Inflammatory macrophage (primary cell): ENCODE measurements at regions not wholly inside any gene's neighbourhood (a gene's known extent, or its start where the extent isn't known, plus 50 kb on each side); places are given as distances from the start of the nearest gene placed in this dataset.

Experiments used
- DNase-seq, 2 donors: peaks; one replicate each; pipeline ENCODE4 v3.0.0-alpha.2; 2020 to 2022

DNA sequence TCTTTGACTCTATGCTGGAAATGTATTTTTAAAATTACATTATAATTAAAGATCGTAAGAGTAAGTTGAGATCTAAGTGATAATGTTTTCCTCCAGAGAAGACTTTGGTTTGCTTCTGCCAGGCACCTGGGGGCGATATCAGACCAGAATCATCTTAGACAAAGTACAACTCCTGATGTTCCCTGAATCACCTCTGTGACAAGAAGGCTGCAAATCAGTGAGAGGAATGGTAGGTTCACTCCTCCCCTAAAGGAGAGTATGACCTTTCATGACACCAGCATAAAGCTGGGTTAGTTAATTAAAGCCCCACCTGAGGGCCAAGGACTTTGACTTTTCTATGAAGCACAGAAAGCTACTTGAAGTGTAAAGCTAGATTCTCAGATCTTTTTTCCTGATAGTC lies 114.4 kb upstream of the DTNA start:
- no peak for DNase-seq

DNA sequence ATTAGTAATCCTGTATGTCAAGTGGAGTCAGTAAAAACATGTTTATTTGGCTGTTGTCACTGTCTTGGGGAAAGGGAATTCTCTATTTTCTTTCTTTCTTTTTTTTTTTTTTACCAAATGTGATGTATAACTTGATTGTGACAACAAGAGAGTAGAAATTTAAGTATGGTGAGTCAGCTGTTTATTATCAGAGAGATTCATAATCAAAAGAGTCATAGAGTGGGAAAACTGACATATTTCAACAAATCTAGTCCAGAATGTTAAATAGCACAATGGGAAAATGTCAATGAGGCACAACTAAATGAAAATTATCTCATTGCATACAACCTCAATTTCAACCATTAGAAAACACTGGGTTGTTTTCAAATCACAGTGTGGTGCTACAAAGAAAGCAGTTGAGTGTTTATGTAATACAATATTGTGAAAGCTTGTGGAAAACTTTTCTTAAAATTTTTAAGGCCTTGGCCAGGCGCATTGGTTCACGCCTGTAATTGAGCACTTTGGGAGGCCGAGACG lies 111.9 kb upstream of the DTNA start:
- no peak for DNase-seq

DNA sequence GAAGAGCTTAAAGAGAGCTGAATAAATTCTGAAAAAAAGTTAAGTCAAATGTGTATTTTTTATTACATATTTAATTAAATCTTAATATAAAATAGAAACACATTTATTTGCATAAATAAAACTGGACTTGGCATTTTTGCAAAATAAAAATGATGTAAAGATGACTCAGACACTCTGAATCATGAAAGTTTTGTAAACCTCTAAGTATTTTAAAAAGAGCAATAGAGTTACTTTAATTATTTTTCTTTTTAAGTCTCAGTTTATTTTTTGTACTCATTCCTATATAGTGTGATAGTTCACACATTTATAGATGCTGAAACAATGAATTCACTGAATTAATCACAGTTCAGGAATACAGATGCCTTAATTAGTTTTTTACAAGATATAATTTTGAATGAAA lies 109.9 kb upstream of the DTNA start:
- DNase-seq = no peak

DNA sequence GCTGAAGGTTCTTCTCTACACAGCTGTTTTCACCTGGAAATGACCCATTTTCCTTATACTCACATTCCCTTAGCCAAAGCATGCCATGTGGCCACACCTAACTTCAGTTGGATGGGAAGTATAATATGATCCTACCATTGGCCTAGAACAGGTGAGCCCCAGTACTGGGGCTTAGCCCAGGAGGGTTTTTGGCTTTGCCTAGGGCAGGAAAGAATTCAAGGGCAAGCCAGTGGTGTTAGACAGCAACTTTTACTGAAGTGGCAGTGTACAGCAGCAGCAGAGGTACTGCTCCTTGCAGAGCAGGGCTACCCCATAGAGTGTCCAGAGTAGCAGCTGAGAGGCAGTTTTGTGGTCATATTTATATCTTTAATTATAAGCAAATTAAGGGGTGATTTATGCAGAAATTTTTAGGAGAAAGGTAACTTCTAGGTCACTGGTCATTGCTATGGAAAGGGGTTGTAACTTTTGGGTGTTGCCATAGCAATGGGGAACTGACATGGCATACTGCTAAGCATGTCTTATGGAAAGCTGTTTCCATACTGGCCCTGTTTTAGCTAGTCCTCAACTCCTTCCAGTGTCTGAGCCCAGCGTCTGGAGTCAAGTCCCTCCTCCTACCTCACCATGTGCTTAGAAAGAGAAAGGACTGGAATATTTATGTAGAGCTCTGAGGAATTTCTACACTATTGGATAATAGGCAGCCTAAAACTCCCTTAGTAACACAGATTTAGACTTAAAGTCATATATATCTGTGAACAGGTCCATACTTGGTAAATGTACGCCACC lies 109.0 kb upstream of the DTNA start:
- DNase-seq = no peak

DNA sequence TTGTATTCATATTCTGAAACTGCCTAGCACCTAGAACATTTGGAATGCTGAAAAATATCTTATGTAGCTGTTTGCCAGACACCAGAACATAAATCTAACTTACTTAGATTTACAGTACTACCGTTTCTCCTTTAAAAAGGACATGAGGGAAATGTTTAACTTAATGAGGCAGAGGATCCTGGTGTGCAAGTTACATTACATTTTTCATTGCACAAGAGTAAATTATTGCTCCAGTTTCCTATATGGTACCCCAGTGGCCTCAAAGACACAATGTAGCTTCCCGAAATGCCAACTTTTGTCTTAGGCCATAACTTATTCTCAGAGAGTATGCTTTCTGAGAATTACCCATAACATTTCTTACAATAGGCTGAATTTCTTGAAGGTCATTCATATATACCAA lies 105.5 kb upstream of the DTNA start:
- peak in 1 of 2 donors; percentile 35 for DNase-seq

DNA sequence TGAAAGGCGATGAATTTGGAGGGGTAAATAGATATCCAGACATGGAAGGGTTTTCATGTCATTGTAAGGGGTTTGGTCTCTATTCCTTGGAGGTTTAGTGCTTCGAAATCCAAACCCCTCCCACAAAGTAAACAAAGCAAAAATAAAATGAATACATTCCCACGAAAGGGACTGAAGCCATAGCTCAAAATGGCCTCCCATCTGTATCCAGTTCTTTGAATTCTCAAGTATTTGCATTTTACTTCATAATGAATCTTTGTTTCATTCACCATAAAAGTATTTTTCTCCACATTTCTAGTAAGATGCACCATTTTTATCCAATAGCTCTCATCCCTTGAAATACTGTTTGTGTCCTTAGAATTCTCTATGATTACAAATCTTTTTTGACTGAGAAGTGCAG lies 103.2 kb upstream of the DTNA start:
- DNase-seq = no peak

DNA sequence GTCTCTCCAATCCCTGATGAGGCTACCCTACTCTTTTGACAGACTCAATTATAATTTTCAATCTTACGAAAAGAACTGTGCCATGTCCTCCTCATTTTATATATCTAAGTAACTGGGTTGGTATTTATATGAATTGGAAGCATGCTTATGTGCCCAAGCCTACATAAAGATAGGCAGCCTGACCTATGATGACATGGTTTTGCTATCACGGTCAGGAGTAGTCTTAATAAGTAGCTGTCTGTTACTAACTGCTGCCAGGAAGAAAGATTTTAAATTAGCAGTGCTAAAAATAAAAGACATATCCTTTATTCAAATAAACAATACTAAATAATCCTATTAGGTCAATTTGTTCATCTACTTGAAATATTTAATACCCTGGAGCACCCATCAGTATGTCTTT lies 102.0 kb upstream of the DTNA start:
- DNase-seq = no peak

DNA sequence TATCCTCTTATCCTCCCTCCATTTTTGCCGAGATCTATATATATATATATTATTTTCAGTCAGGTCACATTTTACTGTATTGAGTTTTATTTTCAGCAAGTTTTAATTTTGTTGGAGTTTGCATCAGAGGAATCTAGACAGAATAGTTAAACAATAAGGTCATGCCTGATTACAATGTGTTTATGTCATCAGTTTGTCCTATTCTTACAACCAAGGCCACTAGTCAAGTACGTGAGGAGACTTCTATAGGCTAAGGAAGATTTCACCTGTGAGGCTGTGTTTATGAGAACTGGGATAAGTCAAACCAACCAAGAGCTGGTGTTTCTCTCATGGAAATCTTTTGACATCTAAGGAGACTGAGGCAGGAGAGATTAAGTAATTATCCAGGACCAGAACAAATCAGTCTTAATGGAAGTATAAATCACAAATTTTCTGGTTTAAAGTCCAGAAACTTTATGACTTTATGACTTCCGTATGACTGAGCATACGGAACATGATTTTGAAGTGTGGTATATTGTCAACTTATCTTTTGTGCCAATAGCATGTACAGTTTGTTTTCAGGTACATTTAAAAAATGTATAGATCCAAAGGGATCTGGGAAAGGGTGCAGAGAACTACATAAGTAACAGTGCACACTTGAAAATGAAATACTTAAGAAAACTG lies 100.0 kb upstream of the DTNA start:
- no peak for DNase-seq

DNA sequence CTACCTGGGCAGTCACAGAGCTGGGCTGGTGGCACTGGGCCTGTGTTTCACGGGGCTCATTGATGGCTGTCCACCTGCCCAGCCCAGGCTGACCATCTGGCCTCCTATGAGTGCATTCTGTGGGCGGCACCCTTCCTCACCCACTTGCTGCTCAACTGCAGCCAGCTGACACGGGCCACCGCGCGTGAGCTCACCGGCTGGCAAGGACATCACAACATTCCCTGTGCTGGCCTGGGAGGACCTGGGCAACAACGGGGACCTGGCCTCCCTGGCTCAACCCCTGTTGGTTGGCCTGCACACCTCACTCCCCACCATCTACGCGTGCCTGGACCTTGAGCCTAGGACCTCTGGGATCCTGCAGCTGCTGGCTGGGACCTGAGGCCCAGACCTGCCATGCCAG lies 98.2 kb upstream of the DTNA start:
- no peak for DNase-seq

DNA sequence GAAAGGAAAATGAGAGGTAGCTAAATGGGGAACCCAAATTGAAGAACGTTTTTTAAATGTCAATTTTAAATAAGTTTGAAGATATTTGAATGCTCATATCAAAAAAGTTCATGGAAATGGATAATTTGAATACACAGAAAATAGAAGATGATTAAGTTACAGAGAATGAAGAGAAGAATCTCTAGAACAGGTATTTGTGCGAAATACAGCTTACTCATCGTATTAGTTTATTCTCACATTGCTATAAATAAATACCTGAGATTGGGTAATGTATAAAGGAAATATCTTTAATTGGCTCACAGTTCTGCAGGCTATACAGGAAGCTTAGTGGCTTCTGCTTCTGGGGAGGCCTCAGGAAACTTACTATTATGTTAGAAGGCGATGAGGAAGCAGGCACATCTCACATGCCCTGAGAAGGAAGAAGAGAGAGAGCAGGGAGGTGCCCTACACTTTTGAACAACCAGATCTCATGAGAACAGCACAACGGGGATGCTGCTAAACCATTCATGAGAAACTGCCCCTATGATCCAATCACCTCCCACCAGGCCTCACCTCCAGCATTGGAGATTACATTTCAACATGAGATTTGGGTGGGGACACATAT lies 89.7 kb upstream of the DTNA start:
- no peak for DNase-seq

DNA sequence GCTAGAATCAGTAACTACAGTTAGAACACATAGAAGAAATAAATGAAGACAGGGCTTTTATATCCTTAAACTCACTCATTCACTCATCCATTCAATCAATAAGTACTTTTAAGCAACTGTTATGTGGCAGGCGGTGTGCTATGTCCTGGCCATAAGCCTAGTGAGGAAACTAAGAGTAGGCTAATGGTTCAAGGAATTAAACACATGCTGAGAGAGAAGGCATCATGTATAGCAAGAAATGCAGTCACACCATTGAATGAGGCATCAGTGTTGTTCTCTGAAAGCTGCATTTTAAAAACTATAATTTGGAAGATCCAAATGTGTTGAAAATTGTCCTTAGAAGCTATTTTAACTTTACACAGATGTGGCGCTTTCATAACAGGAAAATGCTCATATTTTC lies 86.5 kb upstream of the DTNA start:
- DNase-seq = no peak

DNA sequence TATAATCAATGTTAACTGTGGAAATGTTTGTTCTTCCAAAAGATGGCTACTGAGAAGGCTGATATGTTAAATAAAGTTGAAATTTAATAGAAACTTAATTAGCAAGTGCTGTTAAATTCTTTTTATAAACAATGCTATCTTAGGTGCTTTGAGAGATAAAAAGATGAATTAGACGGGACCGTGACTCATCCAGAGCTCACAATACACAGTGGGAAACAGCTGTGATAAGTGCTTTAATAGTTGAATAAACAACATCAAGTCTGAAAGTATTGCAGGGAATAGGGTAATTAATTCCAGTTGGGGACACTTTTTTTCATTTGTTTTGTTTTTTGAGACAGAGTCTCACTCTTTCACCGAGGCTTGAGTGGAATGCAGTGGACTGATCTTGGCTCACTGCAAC lies 85.5 kb upstream of the DTNA start:
- no peak for DNase-seq

DNA sequence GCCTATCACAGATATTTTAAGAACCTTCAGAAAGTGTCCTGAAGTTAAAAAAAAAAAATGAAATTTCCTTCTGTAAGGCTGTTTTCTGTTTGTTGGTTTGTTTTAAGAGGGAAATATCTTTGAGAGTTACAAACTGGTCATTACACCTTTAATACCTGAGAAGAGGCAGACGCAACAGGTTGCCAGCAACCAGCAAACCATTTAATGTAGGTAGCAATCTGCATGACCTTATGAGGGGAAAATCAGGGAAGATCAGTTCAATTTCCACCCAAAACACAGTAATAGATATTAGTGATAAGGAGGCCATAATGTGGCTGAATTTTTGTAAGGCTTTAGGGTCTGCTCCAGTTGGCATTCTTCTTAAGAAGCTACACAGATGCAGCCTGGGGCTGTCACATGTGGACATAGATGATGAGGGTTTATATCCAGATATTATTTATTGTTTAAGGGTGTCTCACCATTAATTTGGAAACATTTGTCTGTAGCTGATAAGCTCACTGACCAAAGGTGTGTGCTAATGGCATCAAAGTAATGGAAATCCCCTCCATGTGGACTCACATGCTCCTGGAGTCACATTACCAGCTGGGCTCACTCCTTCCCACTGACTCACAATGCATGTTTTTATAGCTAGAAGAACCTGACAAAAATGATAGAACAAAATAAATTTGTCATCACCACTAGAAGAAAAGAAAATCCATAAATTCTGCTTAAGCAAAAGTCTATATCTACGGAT lies 83.5 kb upstream of the DTNA start:
- no peak for DNase-seq

DNA sequence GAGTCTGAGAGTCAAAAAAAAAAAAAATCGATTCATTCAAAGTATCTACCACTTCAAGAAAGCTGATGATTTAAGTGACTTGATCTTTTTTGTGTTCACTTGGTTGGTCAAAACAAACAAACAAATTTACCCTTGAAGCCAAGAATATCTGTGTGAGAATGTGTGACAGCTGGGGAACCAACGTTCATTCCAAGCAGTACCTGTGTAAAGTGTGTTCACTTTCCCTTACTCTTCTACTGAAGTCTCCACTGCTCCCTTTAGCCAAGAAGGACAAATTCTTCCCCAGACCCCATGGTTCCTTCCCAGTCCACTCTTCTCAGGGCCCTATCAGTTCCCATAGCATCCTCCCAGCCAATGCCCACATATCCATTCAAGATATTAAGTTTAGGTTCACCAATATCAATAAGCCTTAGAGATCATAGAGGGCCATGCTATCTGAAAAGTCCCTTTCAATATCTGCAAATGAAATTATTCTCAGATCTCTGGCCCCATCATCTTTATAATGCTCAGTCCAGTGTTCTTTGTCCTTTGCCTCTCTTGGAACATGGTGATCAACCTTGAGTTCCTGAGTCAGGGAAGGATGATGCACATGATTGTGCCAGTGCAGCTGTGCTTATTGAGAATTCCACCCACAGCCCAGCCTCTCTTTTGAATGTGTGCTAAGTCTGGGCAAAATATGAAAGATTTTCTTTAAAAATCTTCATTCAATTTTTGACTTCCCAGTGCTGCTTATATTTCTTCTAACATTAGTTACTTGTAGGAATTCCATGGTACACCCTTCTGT lies 82.8 kb upstream of the DTNA start:
- DNase-seq = no peak

DNA sequence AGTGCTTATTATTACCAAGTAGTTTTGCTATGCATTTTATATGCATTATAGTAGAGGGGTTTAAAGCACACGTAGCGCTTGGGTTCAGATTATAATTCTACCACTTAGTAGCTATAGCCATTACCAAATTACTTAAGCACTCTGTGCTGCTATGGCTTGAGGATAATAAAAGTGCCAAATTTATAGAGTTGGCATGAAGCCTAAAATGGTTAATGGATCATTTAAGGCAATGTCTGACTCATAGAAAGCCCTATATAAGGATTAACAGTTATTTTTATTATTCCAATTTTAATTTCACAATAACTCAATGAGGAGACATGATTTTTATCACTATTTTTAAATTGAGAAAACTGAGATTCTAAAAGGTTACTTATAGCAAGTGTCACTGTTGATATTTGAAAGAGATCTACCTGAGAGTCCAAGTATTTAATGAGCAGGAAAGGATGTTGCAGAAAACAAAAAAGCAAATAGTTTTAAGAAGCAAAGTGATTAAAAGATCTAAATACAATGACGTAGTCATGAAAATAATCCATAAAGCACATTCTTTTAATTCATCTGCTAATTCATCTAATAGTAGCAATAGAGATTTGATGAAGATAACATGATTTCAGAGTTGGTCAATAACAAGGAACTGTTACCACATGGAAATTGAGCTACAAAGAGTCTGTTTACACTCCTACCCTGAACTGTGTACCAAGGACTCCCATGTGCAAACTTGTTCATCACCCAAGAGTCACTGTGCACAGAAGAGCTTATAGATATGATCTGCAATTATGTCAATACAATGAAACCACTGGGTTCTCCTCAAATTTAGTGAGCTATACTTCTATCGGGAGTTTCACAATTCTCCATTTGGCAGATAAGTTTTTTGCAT lies 78.8 kb upstream of the DTNA start:
- DNase-seq = no peak

DNA sequence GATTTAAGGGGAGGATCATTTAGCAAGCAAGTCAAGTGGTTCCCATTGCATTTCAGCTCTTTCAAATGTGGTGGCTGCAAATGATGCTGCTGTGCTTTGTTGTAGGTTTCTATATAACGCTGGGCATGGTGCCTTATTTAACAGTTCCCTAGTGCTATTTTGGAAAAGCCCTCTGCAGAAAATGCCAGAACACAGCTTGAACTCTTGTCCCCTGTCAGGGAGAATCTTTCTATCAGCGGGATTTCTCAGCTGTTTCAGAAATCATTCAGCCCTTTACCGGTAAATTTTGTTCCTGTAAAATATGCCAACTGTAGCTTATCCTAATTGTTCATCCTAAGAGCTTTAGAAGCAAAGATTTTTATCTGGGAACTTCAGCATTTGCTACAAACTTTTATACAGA lies 77.8 kb upstream of the DTNA start:
- DNase-seq = no peak

DNA sequence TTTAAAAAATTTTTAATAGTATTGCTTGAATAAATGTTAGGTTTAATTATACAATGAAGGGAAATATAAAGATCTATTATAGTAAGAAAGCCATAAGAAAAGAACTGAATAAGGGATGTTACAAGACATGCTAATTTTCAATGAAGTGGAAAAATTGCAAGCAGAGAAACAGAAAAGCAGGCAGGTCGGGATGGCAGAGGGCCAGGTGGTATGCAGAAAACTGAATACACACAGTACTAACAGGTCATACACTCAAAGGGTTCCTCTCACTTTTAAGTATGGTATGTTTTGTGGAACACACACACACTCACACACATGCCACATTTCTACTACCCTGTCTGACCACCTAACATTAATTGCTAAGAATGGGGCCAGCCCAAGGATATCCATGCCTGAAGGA lies 76.7 kb upstream of the DTNA start:
- no peak for DNase-seq

DNA sequence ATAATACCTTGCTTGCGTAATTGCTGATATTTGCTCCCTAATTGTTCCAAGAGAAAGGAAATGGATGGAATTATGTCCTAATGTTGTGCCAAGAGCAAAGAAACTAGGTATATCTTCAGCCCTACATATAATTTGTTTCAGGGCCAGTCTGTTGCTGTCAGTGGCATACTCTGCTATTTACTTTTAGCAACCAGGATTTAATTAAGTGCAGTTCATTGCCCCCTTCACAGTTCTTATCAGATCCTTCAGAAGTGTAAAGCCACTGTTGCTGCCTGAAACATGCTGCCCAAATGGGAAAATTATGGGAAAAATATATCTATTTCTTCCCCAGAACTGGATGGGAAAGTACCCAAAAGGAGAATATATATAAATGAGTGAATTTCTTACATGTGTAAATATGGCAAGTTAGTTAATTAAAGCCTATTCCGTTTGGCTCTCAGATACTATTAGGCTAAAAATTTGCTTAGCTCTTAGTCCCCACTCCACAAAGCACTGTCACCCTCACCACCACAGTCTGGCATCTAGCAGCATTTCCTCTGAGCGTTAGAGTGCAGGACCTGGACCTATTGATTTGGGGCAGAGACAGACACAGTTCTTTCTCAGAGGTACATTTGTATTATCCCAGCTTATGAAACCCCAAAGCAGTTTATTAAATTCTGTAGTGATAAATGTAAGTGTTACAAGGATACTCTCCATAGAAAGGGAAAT lies 72.8 kb upstream of the DTNA start:
- DNase-seq = no peak

DNA sequence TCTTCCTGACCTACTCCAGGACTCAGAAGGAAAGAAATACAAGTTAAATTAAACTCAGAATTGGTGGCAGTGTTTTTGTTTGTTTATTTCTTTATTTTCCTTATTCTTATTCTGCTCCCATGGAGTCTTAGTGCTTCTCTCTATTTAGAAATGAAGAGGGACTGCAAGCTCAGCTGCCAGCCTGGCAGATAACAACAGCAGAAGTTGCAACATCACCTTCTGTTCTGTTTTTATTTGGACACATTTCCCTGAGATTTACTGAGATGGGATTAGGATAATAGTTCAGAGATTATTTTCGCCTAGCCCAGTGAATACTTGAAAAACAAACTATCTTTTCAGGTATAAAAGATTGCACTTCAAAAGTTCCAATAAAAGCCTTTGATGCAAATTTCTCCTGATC lies 70.4 kb upstream of the DTNA start:
- DNase-seq = no peak

DNA sequence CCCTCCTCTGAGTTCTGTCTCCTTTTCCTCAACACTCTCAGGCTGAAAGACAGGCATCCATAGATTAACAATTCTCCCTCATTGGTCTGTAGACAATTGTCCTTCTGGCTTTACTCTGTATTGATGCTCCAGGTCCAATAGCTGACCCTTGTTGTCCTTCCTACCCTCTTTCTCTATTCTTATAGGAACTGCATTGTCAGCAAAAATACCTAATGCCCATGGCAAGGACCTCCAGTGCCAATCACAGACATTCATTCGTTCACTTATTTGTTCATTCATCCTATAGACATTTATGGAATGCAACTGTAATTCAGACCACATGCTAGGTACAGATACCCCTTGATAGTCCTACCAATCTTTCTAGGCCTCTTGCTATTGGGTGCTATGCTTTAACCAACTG lies 69.8 kb upstream of the DTNA start:
- DNase-seq = no peak

DNA sequence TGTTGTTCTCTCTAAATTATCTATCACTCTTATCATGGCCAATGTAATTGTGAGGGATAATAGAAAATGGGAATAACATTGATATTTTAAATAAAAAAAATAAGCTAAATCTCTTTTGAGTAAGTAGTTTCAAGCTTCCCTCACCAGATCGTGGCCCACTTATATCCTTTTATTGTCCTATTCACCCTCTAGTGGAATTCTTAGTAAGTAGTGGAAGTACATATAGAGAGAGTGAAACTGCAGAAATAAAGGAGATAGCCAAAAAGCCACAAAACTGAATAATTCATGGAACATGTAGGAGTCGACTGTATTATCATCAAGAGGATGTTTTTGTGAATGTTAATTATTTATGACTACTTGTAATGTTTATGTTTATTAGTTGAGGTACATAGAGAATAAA lies 66.1 kb upstream of the DTNA start:
- no peak for DNase-seq
